DOHH2 (cell line): ENCODE measurements at regions not wholly inside any gene's neighbourhood (a gene's known extent, or its start where the extent isn't known, plus 50 kb on each side); places are given as distances from the start of the nearest gene placed in this dataset.

Experiments
- EZH2phosphoT487 ChIP-seq: fragments of 200-600 bp; sonication (generic); IDR thresholded peaks from 2 replicates; pipeline ENCODE4 v1.6.1; 2017; ENCODE audit warnings: borderline replicate concordance, mild to moderate bottlenecking, antibody characterized with exemption, low read length, moderate library complexity, mixed read lengths
- TF ChIP-seq, protein P1 (sequence below): fragments of 200-600 bp; sonication (generic); IDR thresholded peaks from one replicate; pipeline ENCODE4 v1.5.1; 2014; ENCODE audit warnings: antibody characterized with exemption, mild to moderate bottlenecking, low read depth, low read length; ENCODE audit not compliant: poor library complexity, severe bottlenecking

DNA sequence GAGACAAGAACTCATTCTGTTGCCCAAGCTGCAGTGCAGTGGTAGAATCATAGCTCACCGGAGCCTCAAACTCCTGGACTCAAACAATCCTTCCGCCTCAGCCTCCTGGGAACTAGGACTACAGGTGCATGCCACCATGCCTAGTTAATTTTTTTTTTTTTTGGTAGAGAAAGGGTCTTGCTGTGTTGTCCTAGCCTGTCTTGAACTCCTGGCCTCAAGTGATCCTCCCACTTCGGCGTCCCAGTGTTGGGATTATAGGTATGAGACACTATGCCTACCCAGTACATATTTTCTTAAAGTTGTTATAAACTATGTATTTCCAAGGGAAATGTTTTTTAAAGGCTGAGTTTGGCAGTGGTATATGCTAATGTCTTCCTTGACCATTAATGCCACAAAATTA lies 412.6 kb downstream of the KLF12 start:
- TF ChIP-seq, protein P1, sequence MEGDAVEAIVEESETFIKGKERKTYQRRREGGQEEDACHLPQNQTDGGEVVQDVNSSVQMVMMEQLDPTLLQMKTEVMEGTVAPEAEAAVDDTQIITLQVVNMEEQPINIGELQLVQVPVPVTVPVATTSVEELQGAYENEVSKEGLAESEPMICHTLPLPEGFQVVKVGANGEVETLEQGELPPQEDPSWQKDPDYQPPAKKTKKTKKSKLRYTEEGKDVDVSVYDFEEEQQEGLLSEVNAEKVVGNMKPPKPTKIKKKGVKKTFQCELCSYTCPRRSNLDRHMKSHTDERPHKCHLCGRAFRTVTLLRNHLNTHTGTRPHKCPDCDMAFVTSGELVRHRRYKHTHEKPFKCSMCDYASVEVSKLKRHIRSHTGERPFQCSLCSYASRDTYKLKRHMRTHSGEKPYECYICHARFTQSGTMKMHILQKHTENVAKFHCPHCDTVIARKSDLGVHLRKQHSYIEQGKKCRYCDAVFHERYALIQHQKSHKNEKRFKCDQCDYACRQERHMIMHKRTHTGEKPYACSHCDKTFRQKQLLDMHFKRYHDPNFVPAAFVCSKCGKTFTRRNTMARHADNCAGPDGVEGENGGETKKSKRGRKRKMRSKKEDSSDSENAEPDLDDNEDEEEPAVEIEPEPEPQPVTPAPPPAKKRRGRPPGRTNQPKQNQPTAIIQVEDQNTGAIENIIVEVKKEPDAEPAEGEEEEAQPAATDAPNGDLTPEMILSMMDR = no peak
- no peak for TF ChIP-seq EZH2phosphoT487
